ENCODE measurements at regions not wholly inside any gene's neighbourhood (a gene's known extent, or its start where the extent isn't known, plus 50 kb on each side); places are given as distances from the start of the nearest gene placed in this dataset.

GRCh38 chr15:70469651-70470555 lies 293.5 kb downstream of the UACA start:
- TF ChIP-seq EZH2phosphoT487 (IDR thresholded peaks at IDR 0.05; ENCODE audit: borderline replicate concordance, low read depth, low read length) = no peak
- no peak for TF ChIP-seq CTCF (conservative IDR thresholded peaks at IDR 0.05; ENCODE audit: low read length)
- no peak overlapping the region for H3K4me3 ChIP-seq (ENCODE audit: low read depth, low read length, poor library complexity, severe bottlenecking)
- H2AFZ ChIP-seq (ENCODE audit: low read length) = no peak overlapping the region
- H4K20me1 ChIP-seq (ENCODE audit: insufficient read depth, low read length) = no peaks in the 10 kb centered on the region
- no TSS peak for BruUV-seq (replicated peaks)
- H3K79me2 ChIP-seq (ENCODE audit: insufficient read depth, low read depth, low read length) = no peaks in the 10 kb centered on the region
- no peaks in the 10 kb centered on the region for H3K4me1 ChIP-seq (ENCODE audit: insufficient read depth, low read length, poor library complexity, severe bottlenecking)
- intact Hi-C loops (cut with micrococcal nuclease; ENCODE audit: unreplicated experiment) = loop anchor here (5.0 to 10.0 kb wide), 4 partner anchors 375 to 993 kb away; partner anchors contain the start of gene TLE3
- DNase-seq (ENCODE audit: low spot score) = no peak
- H3K36me3 ChIP-seq (ENCODE audit: insufficient read depth, low read length) = no peaks in the 10 kb centered on the region
- H3K27ac ChIP-seq (ENCODE audit: low read depth, low read length, poor library complexity, severe bottlenecking) = no peak overlapping the region
- no peaks in the 10 kb centered on the region for H3K9me2 ChIP-seq (ENCODE audit: insufficient read depth, low read length)
- CTCF ChIA-PET (ENCODE audit: unreplicated experiment) = interaction anchor here (0.6 kb wide), 1 partner anchor 341 kb away, joined by 3 read pairs; no protein-coding TSS in a partner anchor
- no peaks in the 10 kb centered on the region for H3K9me3 ChIP-seq (ENCODE audit: low read length)
- POLR2A ChIA-PET = no interaction called here
- no peak overlapping the region for H3K4me2 ChIP-seq (ENCODE audit: low read length)

GRCh38 chr15:70469182-70469581 lies 294.2 kb downstream of the UACA start:
- DNase-seq (ENCODE audit: low spot score) = no peak
- CTCF ChIA-PET (ENCODE audit: unreplicated experiment) = interaction anchor here (0.6 kb wide), 1 partner anchor 340 kb away, joined by 3 read pairs; no protein-coding TSS in a partner anchor

More at GRCh38 chr15:70469182-70469581, 294.2 kb downstream of the UACA start:
- intact Hi-C loops (cut with micrococcal nuclease; ENCODE audit: unreplicated experiment) = loop anchor here (5.0 to 10.0 kb wide), 4 partner anchors 374 to 992 kb away; partner anchors contain the start of gene TLE3
- no peaks in the 10 kb centered on the region for H3K9me3 ChIP-seq (ENCODE audit: low read length)
- no peak for TF ChIP-seq CTCF (conservative IDR thresholded peaks at IDR 0.05; ENCODE audit: low read length)
- TF ChIP-seq EZH2phosphoT487 (IDR thresholded peaks at IDR 0.05; ENCODE audit: borderline replicate concordance, low read depth, low read length) = no peak
- no peaks in the 10 kb centered on the region for H3K9me2 ChIP-seq (ENCODE audit: insufficient read depth, low read length)
- H2AFZ ChIP-seq (ENCODE audit: low read length) = no peak overlapping the region
- H3K4me2 ChIP-seq (ENCODE audit: low read length) = no peak overlapping the region
- BruUV-seq (replicated peaks) = no TSS peak
- H3K27ac ChIP-seq (ENCODE audit: low read depth, low read length, poor library complexity, severe bottlenecking) = no peak overlapping the region
- peaks cover 5% of the 10 kb centered on the region for H3K4me1 ChIP-seq (ENCODE audit: insufficient read depth, low read length, poor library complexity, severe bottlenecking)
- no peaks in the 10 kb centered on the region for H3K36me3 ChIP-seq (ENCODE audit: insufficient read depth, low read length)
- H3K4me3 ChIP-seq (ENCODE audit: low read depth, low read length, poor library complexity, severe bottlenecking) = no peak overlapping the region
- POLR2A ChIA-PET = no interaction called here
- no peaks in the 10 kb centered on the region for H3K79me2 ChIP-seq (ENCODE audit: insufficient read depth, low read depth, low read length)
- no peaks in the 10 kb centered on the region for H4K20me1 ChIP-seq (ENCODE audit: insufficient read depth, low read length)

All from OCI-LY7 (cell line).